SK-N-MC (cell line): ENCODE measurements at regions not wholly inside any gene's neighbourhood (a gene's known extent, or its start where the extent isn't known, plus 50 kb on each side); places are given as distances from the start of the nearest gene placed in this dataset.

Source experiments
- EZH2 ChIP-seq: fragments of 200-600 bp; sonication (generic); IDR thresholded peaks from one replicate; pipeline ENCODE4 v1.6.1; 2017; ENCODE audit warnings: antibody characterized with exemption
- FOXP2 ChIP-seq: optimal IDR thresholded peaks from 2 replicates; pipeline ENCODE3; 2011; ENCODE audit warnings: mild to moderate bottlenecking, moderate library complexity; ENCODE audit not compliant: insufficient read depth; ENCODE audit errors: extremely low read length, control extremely low read depth
- POLR2AphosphoS5 ChIP-seq: IDR thresholded peaks from 2 replicates; pipeline ENCODE4 v1.6.1; 2012; ENCODE audit warnings: mild to moderate bottlenecking, low read depth, low read length, borderline replicate concordance

DNA sequence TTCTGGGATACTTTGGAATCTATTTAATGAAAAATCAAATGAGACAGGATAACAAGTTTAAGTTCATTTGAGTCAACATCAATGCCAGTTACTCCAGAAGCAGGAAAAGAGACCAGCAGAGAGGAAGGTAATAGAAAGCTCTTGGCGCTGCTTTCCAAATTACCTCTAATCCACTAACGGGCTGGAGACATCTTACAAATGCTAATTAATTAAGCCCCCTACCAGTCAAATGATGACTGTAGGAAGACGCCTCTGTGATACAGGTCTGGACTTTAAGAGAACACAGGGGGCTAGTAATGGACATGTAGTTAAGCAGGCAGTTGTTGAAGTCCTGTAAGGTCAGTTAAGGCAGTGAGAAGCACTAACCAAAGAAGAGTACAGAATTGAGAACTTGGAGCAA lies 65.3 kb upstream of the HTR4 start:
- no peak for TF ChIP-seq POLR2AphosphoS5
- TF ChIP-seq EZH2 = no peak
- TF ChIP-seq FOXP2 = no peak
